MM.1S (cell line): ENCODE measurements at regions not wholly inside any gene's neighbourhood (a gene's known extent, or its start where the extent isn't known, plus 50 kb on each side); places are given as distances from the start of the nearest gene placed in this dataset.

ENCODE experiments used
- CTCF ChIP-seq: fragments of 300-600 bp; sonication (generic); IDR thresholded peaks from 2 replicates; pipeline ENCODE4 v1.5.1; 2016; ENCODE audit warnings: antibody characterized with exemption, low read length, mixed read lengths
- EZH2 ChIP-seq: fragments of 300-600 bp; sonication (generic); optimal IDR thresholded peaks from 2 replicates; pipeline ENCODE3; 2017; ENCODE audit warnings: low read depth, mild to moderate bottlenecking, antibody characterized with exemption, low read length, mixed read lengths

GRCh38 chr10:130570074-130570473 lies 433.9 kb downstream of the GLRX3 start:
- no peak for TF ChIP-seq EZH2
- no peak for TF ChIP-seq CTCF
